IPS DF 4.7 (cell line): ENCODE measurements at regions not wholly inside any gene's neighbourhood (a gene's known extent, or its start where the extent isn't known, plus 50 kb on each side); places are given as distances from the start of the nearest gene placed in this dataset.

ENCODE experiments used
- DNase-seq: peaks from one replicate; pipeline ENCODE4 v3.0.0-alpha.2; 2013; ENCODE audit warnings: low spot score; ENCODE audit errors: extremely low read depth

DNA sequence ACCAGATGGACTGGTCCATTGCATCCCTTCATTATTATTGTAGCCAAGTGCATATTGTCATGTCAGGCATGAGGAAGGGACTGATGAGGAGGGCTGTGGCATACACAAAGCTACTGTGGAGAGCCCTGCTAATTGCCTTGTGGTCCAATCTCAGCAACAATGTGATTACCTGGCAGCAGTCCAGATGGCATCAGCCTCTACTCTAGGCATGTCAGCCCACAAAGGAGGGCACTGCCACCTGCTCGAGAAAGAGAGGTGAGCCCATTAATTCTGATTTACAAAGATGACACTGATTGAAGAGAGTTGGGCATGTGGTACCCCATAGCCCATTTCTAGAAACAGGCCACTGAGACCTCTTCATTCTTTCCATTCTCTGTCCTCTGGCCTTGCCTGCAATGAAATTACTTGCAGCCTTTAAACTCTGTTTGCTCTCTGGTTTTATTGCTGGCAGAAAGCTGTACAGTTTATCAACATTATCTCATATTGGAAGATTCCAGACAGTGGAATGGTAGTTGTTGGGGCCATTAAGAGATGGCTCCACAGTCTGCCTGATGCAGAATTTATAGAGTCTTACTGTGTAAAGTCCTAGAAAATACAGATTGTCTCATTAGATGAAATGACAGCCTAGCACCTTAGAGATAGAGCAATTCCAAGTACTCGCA lies 307.7 kb downstream of the ARPP21 start:
- no peak for DNase-seq

DNA sequence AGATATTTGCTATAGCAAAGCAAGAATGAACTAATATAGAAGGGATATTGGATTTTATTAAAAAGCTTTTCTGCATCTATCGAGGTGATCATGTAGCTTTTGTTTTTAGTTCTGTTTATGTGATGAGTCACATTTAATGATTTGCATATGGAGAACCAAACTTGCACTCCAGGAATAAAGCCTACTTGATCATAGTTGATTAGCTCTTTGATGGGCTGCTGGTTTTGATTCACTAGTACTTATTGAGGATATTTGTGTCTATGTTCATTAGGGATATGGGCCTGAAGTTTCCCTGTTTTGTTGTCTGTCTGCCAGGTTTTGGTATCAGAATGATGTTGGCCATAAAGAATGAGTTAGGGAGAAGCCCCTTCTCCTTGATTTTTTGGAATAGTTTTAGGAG lies 310.7 kb downstream of the ARPP21 start:
- DNase-seq, result no peak

DNA sequence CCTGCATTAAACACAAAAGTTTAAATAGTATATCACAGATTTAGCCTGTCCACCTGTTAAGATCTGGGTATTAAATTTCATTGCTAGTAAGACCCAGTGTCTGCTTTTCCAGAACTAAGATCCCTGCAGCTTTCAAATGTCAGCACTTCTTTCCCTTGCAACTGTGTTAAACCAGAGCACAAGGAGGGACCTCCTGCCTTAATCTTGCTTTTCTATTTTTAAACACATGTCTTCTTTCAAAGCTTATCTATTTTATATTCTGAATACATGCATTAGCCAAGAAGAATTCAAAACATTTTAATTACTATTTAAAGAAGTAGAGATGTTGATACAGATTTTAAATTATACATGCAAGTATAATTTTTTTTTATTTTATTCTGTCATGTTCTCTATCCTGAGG lies 315.1 kb downstream of the ARPP21 start:
- DNase-seq, result no peak

DNA sequence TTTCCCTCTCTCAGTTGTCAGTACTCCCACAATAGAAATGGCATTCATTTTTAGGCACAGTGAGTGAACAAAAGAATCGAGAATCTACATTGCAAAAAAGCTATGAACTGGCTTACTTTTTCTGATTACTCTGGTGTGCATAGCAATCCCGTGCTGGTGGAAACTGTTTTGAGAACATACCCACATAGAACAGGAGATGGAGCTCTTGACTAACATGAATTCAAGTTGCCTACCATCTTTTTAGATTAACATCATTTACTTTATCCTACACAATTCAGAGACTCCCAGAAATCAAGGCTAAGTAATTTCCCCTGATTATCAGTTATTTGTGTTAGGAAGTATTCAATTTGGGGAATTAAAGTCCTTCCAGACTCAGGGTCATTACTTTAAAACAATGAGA lies 326.6 kb downstream of the ARPP21 start:
- no peak for DNase-seq

DNA sequence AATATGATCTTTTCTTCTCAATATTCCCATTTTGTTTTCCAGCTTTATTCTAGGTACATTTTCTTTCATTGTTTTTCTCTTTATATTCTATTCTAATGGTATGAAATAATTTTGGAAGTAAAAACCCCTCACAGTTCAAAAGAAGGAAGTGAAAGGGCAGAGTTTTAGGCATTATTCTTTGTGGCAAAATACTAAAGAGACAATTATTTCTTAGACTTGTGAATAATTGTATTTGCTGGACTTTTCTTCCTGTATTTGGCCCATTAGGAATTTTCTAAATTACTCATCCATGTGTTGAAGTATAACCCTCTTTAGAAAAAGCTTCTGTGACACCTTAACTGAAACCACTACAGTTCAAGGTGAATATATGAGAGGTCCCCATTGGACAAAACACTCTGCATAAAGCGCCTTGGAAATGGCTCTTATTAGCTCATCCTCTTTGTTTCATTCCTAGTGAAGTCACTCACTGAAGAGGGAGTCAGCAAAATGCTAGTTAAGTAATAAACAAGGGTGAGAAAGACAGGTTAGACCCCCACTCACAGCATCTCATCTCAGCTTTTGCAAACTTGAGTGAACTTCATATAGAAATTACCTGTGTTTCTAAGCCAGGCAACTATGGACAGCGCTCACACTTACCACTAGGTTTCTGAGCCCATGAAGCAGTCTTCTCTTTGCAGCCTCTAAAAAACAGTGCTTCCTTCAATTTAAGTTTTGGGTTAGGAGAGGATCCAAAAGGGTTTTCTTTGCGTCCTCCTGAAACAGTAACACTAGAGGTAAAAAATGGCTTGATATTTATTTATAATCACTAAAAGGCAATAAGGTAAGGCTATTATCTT lies 327.5 kb downstream of the ARPP21 start:
- DNase-seq, result no peak

DNA sequence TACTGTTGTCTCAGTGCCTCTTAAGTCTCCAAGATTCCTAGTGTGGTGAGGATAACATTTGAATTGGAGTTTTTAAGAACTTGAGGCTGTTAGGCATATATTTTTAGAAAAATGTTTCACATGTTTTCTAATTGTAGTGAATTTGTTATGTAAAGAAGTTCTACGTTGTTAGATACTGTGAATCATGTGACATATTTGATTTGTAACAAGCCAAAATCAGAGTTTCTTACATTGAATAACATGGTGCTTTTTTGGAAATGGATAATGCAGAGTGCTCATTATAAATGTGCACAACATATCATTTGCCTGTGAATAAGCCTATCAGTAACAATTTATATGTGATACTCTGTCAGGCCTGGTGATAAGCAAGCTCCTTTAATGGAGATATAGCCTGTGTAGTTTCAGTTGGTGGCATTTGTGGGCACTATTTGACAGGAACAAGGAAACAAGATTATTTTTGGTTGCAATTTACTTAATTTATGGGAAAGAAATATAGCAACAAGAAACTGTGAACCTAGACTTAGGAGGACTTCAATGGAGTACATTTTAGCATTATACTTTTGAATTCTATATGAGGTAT lies 328.8 kb downstream of the ARPP21 start:
- no peak for DNase-seq

DNA sequence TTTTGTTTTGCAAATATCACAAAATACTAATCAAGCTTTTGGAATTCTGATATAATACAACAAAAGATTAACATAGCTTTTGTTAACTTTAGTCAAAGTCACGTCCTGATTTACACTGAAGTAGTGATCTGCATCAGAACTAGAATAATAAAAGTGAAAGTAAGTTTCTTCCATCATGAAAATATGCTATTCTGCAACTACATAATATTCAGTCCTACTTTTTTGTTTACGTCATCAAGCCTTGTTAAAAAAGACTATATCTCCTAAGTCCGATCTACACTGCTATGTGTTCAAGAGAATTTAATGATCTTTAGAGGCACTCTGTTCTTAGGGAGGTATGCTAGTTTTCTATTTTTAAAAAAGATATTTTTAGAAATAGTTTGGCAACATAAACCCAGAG lies 330.1 kb downstream of the ARPP21 start:
- DNase-seq, result no peak

DNA sequence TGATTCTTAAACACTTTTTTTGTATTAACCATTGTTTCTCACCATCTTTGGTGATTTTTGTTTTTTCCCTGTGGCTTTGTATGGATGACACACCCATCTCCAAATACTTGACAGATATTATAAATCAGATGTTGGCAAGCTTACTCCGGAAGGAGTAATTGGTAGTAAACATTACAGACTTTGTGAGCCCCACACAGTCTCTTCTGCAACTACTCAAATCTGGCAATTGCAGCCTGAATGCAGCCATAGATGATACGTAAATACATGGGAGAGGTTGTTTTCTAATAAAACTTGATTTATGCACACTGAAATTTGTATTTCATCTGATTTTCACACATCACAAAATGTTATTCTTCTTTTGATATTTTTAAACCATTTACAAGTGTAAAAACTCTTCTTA lies 331.5 kb downstream of the ARPP21 start:
- no peak for DNase-seq

DNA sequence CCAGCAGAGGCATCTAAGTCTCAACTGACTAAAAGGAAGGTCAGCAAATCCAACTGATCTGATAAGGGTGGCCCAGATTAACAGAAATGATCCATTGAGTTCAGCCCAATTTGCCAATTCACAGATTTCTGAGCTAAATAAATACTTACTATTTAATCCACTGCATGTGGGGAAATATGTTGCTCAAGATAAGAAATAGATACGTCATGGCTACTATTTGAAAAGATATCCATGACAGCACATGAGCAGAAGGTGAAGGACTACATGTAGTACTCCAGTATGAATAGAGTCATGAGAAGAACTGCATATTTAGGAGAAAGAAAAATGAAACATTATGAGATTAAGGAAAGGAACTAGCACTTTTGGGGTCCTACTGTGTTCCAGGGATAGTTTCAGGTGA lies 332.4 kb downstream of the ARPP21 start:
- DNase-seq, result no peak

DNA sequence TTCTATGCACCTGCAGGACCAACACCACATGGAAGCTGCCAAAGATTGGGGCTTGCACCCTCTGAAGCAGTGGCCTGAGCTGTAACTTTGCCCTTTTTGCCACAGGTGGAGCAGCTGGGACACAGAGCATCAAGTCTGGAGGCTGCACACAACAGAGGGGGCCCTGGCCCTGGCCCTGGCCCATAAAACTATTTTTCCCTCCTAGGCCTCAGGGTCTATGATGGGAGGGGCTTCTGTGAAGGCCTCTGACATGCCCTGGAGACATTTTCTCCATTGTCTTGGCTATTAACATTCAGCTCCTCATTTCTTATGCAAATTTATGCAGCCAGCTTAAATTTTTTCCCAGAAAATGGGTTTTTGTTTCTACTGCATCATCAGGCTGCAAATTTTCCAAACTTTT lies 335.5 kb downstream of the ARPP21 start:
- no peak for DNase-seq

DNA sequence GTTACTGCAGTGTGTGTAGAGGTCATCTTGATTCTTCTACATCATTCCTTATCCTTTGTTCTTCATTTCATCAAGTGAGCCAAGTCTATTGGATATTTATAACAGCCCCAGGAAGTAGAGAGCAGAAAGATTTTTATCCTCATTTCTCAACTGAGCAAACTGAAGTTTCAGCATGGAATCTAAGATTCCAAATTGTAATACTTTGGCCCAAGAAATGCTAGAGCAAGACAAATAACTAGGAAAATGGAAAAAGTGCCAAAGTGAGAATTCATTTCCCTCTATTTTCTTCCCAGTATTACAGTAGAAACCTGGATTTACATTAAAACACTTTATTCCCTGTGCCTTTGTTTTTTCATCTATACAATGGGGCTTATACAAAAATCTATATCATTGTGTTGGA lies 346.8 kb downstream of the ARPP21 start:
- DNase-seq, result no peak

DNA sequence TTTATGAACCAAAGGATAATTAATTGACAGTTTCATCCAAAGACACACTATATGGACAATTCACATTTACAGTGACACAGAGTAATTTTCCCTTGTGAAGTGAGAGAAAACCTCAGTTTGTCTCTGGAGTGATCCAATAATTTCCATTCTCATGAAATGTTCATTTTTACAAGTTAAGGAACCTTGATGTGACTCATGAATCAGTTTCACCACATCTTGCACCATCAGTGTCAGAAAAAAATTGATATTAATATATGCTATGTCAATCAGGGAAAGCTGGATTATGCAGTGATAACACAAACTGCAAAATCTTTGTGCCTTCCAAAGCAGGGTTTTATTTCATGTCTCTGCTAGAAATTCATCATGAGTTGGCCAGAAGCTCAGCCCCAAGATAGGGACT lies 348.1 kb downstream of the ARPP21 start:
- DNase-seq, result no peak

DNA sequence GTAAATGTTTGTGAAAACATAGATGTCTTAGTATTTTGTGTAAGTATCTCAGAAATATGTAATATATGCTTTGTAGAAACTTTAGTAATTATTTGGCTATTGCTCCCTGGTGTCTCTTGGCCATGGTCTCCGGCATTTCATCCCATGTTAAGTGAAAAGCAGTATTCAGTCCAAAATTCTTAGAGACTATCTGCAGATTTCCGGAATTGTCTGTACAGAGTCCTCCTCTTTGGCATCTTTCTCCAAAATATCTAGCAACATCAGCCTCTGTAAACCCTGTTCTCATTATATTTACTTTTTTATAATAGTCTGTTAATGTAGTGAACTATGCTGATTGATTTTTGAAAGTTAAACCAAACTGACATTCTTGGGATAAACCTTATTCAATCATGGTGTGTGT lies 352.7 kb downstream of the ARPP21 start:
- no peak for DNase-seq

DNA sequence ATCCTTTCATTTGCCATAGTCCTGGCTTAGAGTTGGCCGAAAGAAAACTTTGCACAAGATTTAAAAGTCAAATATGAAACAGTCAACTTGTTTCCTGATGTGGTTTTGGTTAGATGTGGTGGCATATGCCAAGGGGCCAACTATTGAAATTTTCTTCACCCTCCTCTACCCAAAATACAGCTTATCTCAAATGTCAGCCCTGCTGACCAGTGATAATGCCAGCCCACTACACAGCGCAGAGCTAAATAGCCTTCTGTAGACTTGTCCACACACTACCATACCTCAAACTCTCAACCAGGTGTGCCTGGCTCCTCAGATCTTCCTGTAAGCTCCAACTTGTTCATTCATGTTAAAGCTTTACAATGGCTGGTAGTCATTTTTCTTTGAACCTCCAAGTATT lies 368.5 kb upstream of the STAC start:
- DNase-seq, result no peak

DNA sequence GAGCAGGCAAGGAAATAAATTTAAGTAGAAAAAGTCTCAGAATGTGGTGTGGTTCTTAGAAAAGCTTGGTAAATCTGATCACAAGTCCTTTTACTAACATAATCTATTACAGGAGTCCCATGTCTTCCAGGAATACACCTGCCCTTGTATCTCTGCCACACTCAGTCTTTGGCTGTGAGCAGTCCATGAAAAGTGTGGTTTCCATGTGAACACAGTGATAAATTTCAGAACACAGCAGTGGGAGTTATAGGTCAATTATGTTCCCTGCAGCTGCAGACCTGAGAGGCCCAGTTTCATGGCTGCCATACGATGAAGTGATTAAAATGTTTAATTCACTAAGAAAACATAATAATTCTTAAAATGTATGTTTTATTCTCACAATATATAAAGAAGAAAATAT lies 366.9 kb upstream of the STAC start:
- no peak for DNase-seq

DNA sequence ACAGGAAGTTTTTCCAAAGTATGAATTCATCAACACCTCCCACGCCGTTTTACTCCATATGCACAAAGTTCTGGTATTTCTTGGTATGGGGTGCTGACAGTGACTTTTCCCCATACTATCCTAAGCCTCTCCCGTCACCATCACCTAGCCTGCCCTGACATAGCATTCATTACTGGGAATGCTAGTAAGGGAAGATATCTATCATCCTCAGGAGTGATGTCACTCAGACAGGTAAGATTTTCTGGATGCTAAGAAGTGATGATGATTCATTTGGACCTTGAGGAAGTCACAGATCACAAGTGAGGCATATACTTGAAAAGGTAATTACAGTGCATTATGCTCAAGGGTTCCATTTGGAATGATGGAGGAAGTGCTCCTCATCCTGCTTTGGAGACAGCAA lies 355.1 kb upstream of the STAC start:
- no peak for DNase-seq

DNA sequence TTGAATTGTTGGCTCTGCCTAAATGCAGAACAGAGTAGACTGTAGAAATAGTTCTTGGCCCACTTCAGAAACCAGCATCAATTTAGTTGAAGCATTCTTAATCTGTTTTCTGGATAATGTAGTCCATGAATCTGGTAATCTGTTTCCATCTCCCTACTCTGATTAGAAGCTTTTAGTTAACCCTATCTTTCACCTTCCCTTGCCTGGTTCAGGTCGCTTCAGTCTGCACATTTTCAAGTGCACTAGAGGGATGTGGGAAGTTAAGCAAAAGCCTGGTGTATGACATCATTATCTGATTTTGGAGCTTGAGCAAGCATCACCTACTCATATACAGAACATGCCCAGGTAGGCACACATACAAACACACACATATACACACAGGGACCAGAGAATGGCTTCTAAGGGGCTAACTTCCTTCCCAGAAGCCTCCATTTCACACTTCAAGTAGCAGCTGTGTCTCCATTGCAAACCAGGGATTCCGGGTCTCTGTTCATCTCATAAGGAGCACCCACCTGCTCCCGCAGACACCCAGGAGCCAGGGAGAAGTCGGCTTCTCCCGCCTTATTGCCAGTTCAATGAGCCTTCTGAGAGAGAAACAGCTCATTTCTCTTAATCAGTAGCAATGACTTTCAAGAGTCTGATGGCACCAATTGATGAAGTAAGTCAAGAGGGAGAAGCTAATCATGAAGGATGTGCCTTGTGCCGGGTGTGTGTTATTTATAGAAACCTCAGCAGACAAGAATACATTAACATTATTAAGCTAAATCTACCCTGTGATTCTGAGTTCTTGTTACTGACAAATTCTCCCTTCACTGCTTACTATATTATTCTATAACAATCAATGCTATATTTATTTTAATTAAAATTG lies 347.9 kb upstream of the STAC start:
- DNase-seq, result no peak

DNA sequence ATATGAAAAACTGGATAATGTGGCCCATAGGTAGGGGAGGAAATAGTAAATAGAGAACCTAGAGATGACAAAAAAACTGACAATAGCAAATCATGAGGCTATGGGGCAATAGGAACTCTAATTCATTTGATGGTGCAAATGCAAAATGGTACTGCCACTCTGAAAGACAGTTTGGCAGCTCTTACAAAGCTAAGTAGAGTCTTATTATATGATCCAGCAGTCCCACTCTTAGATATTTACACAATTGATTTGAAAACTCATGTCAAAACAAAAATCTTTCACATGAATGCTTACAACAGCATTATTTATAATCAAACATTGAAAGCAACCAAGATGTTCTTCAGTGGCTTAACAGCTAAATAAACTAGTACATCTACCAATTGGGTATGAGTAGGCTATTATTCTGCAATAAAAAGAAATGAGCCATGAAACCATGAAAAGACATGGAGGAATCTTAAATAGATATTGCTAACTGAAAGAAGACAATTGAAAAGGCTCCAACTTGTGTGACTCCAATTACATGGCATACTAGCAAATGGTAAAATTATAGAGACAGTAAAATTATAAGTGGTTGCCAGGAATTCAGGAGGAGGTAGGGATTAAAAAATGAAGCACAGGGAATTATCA lies 321.8 kb upstream of the STAC start:
- DNase-seq, result no peak

DNA sequence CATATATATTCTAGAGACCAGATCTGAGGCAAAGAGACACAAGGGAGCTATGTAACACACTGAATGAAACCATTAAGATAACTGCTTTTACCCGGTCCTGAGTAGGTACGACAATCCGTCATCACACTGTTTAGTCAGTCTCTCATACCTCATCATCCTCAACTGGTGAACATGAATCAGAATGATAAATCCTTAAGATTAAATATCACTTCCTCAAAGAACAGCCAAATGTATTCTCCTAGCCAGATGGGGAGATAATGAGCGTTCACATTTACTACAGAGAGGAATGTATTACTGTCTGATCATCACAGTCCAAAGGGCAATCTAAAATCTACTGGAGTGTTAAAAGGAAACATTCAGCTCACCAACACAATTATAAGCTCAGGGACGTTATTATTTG lies 319.4 kb upstream of the STAC start:
- DNase-seq, result no peak

DNA sequence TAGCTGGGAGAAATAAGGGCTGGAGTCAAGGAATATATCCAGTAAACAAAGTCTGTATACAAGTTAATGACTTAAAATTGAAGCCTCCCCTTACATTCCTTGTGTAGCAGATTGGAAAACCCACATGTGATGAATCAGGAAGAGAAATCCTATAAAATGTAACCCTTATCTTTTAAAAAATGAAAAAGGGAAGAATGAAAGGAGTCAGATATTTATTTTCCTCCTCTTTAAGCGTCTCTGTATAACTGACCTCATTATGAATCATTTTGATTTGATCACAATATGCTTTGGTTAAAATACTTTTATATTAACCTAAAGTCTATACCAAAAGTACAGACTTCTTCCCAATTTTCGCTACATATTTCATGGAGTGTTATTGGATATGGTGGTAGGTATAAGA lies 316.3 kb upstream of the STAC start:
- DNase-seq, result no peak

DNA sequence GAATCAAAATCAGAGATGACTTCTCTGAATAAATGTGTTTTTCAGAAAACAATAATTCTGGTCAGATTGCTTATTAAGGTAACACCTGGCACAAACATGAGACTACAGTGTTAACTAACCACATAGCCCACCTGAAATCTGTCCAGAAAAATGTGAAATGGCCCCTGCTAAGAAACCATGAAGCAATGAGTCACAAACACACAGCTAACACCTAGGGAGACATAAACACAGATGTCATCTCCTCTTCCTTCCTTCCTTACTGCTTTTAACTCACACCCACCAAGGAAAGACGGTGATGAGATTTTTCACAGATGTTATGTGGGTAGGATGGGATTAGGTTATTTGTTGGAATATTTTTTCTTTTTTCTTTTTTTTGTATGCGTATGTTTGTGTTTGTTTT lies 315.0 kb upstream of the STAC start:
- DNase-seq, result no peak
